SIG-M5 (cell line): ENCODE measurements at regions not wholly inside any gene's neighbourhood (a gene's known extent, or its start where the extent isn't known, plus 50 kb on each side); places are given as distances from the start of the nearest gene placed in this dataset.

Source experiments
- DNase-seq: peaks from one replicate; lab custom pipeline; 2025; lab: John Stamatoyannopoulos, UW

DNA sequence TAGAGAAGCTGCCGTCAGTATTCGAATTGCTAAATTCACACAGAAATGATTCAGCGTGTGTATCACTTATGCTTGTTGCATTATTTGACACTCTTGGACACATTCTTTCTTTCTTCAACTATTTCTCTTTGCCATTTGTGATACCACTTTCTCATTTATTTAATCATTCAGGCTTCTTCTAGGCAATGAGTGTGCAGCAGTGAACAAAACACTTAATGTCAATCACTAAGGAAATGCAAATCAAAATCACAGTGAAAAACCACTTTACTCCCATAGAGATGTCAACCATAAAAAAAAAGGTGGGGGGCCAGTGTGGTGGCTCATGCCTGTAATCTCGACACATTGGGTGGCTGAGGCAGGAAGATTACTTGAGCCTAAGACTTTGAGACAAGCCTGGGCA, 214.6 kb downstream of the FLRT2 start:
- no peak for DNase-seq

GRCh38 chr14:85732031-85732430, 202.1 kb downstream of the FLRT2 start:
- no peak for DNase-seq

DNA sequence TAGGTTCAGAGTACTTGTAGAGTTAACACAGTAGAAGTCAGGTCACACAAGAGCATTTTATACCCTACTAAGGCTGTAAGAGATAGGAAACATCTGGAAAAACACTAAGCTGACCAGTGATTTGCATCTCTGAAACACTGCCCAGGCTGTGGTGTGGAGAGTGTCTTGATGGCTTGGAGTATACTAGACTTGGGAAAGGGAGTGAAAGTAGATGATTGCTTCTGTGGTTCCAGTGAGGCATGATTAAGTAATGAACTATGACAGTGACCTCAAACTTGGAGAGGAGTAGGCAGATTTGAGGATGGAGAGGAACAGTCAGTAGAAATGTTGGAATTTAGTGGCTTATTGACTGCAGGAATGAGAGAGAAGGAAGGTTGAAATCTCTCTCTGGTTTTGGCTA, 201.2 kb downstream of the FLRT2 start:
- no peak for DNase-seq

DNA sequence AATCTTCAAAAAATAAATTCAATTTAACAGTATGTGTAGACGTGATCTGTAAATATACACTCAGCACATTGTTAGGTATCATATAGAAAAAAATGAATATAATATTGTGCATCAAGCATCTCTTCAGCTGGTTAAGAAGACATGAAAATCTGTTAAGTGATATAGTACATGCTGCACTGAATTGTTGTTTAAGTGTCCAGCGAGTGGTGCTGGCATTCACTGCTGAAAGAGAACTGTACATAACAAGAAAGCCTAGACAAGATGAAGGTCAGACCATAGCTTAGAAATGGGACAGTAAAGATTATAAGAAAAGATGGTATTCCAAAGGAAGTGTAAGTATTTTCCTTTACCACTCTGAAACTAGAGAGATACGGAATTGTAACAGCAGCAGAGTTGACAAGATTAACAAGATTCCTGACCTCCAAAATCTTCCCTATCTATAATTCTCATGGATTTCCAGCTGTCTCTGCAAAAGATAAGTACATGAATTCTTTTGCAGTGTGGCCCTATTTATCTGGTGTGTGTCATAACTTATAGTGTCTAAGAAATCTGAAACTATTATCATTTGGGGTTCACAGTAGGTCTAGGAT, 198.6 kb downstream of the FLRT2 start:
- no peak for DNase-seq

DNA sequence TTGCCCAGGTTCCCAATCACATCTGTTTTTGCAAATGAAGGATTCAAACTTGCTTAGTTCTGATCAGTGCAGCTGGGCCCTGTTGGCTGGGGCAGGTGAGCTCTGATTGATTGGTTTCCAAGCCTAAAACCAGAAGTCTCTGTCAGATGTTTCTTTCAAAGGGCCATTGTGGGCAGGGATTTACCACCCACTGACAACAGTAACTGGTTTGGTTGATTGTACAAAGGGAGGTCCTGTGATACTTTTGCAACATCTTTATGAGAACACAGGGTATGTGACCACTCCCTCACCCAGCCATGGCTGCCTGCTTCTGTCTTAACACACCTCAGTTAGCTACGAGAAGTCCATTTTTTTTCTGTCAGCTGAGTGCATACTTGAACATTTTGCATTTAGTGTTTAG, 184.1 kb downstream of the FLRT2 start:
- no peak for DNase-seq

- DNase-seq, result no peak
These were observed 181.7 kb downstream of the FLRT2 start for GRCh38 chr14:85711620-85712019.
